Liver (tissue), 8 donors: ENCODE measurements at regions not wholly inside any gene's neighbourhood (a gene's known extent, or its start where the extent isn't known, plus 50 kb on each side); places are given as distances from the start of the nearest gene placed in this dataset.

Source experiments
- DNase-seq: peaks from one replicate; pipeline ENCODE4 v3.0.0-alpha.2; 2017; ENCODE audit warnings: low spot score
- H3K27ac ChIP-seq, 2 donors: one replicate each; pipeline ENCODE4 v1.7.0; 2013; ENCODE audit warnings: inconsistent platforms in 2 of 2, low read length in 2 of 2, control low read depth in 1 of 2, low read depth in 1 of 2, mild to moderate bottlenecking in 1 of 2
- H3K27me3 ChIP-seq, 4 donors: one replicate each; pipeline versions ENCODE4 v1.6.1 to v1.7.0; 2013; ENCODE audit warnings: low read length in 3 of 4, inconsistent platforms in 1 of 4, mild to moderate bottlenecking in 1 of 4, moderate library complexity in 1 of 4; ENCODE audit not compliant: control insufficient read depth in 4 of 4, insufficient read depth in 4 of 4
- H3K36me3 ChIP-seq, 4 donors: one replicate each; pipeline versions ENCODE4 v1.6.1 to v1.7.0; 2013; ENCODE audit warnings: low read length in 3 of 4, mild to moderate bottlenecking in 3 of 4, low read depth in 1 of 4, moderate library complexity in 1 of 4; ENCODE audit not compliant: control insufficient read depth in 4 of 4, insufficient read depth in 3 of 4
- H3K4me1 ChIP-seq, 4 donors: one replicate each; pipeline versions ENCODE4 v1.6.1 to v1.7.0; 2013; ENCODE audit warnings: low read length in 3 of 4, mild to moderate bottlenecking in 3 of 4, moderate library complexity in 1 of 4; ENCODE audit not compliant: control insufficient read depth in 4 of 4, insufficient read depth in 4 of 4
- H3K4me3 ChIP-seq, 3 donors: one replicate each; pipeline versions ENCODE4 v1.6.1 to v1.7.0; 2013; ENCODE audit warnings: low read length in 3 of 3, control low read depth in 1 of 3, low read depth in 1 of 3, mild to moderate bottlenecking in 1 of 3
- H3K9ac ChIP-seq, 2 donors: one replicate each; pipeline ENCODE4 v1.7.0; 2013; ENCODE audit warnings: low read length in 2 of 2, mild to moderate bottlenecking in 2 of 2, moderate library complexity in 2 of 2, control low read depth in 1 of 2, low read depth in 1 of 2
- H3K9me3 ChIP-seq, 4 donors: one replicate each; pipeline versions ENCODE4 v1.6.1 to v1.7.0; 2013; ENCODE audit warnings: low read length in 3 of 4; ENCODE audit not compliant: control insufficient read depth in 4 of 4
- ATF3 ChIP-seq: IDR thresholded peaks from 2 replicates; pipeline ENCODE4 v1.6.1; 2016; ENCODE audit warnings: antibody characterized with exemption
- CTCF ChIP-seq: fragments of 150-350 bp; IDR thresholded peaks from 2 replicates; pipeline ENCODE4 v1.5.1; 2017; ENCODE audit warnings: improper control_type of control experiment, low read depth, low read length; ENCODE audit not compliant: missing input control
- EGR1 ChIP-seq, 2 donors: IDR thresholded peaks; 2 replicates each; pipeline ENCODE4 v1.6.1; 2016 to 2018; ENCODE audit warnings: antibody characterized with exemption in 2 of 2, low read depth in 2 of 2
- FOXA1 ChIP-seq: IDR thresholded peaks from 2 replicates; pipeline ENCODE4 v1.6.1; 2016; ENCODE audit warnings: antibody characterized with exemption
- FOXA2 ChIP-seq: IDR thresholded peaks from 2 replicates; pipeline ENCODE4 v1.6.1; 2016; ENCODE audit warnings: antibody characterized with exemption
- GABPA ChIP-seq, 2 donors: IDR thresholded peaks in 1 of 2; conservative IDR thresholded peaks in 1 of 2; 2 replicates each; pipeline ENCODE4 v1.6.1; 2016; ENCODE audit warnings: antibody characterized with exemption in 2 of 2, mild to moderate bottlenecking in 1 of 2, moderate library complexity in 1 of 2
- HNF4A ChIP-seq, 2 donors: conservative IDR thresholded peaks; 2 replicates each; pipeline ENCODE4 v1.6.1; 2016; ENCODE audit warnings: antibody characterized with exemption in 2 of 2, mild to moderate bottlenecking in 2 of 2
- HNF4G ChIP-seq: IDR thresholded peaks from 2 replicates; pipeline ENCODE4 v1.6.1; 2016; ENCODE audit warnings: antibody characterized with exemption
- JUND ChIP-seq, 2 donors: IDR thresholded peaks; 2 replicates each; pipeline ENCODE4 v1.6.1; 2016; ENCODE audit warnings: antibody characterized with exemption in 2 of 2
- MAX ChIP-seq: IDR thresholded peaks from 2 replicates; pipeline ENCODE4 v1.6.1; 2016; ENCODE audit warnings: antibody characterized with exemption
- NR2F2 ChIP-seq: IDR thresholded peaks from 2 replicates; pipeline ENCODE4 v1.6.1; 2016; ENCODE audit warnings: antibody characterized with exemption
- RAD21 ChIP-seq, 2 donors: IDR thresholded peaks; 2 replicates each; pipeline ENCODE4 v1.6.1; 2016; ENCODE audit warnings: antibody characterized with exemption in 2 of 2, mild to moderate bottlenecking in 2 of 2
- REST ChIP-seq: IDR thresholded peaks from 2 replicates; pipeline ENCODE4 v1.6.1; 2016; ENCODE audit warnings: antibody characterized with exemption, mild to moderate bottlenecking
- RXRA ChIP-seq, 2 donors: IDR thresholded peaks; 2 replicates each; pipeline ENCODE4 v1.6.1; 2017 to 2018; ENCODE audit warnings: antibody characterized with exemption in 2 of 2, mild to moderate bottlenecking in 1 of 2
- SP1 ChIP-seq: IDR thresholded peaks from 2 replicates; pipeline ENCODE4 v1.6.1; 2018; ENCODE audit warnings: antibody characterized with exemption, mild to moderate bottlenecking
- TAF1 ChIP-seq: conservative IDR thresholded peaks from 2 replicates; pipeline ENCODE4 v1.6.1; 2016; ENCODE audit warnings: antibody characterized with exemption, mild to moderate bottlenecking
- YY1 ChIP-seq: IDR thresholded peaks from 2 replicates; pipeline ENCODE4 v1.6.1; 2016; ENCODE audit warnings: antibody characterized with exemption, mild to moderate bottlenecking
- ZBTB33 ChIP-seq: IDR thresholded peaks from 2 replicates; pipeline ENCODE4 v1.6.1; 2016; ENCODE audit warnings: antibody characterized with exemption
- WGBS: extraction: QIAGEN DNeasy Blood & Tissue Kit; methylation state at CpG from one replicate; pipeline ENCODE4 v1.1.7; 2013; 5-methylcytosine and 5-hydroxymethylcytosine counted together
- donor health status: healthy.
- donor health status: healthy.
- donor health status: healthy.
- donor health status: healthy.
- donor health status: healthy.

GRCh38 chr4:28834120-28834519 lies 1886.0 kb upstream of the PCDH7 start:
- H3K27me3 ChIP-seq, result no peaks in the 10 kb centered on the region
- H3K9me3 ChIP-seq, result no peaks in the 10 kb centered on the region
- H3K4me3 ChIP-seq, result no peak overlapping the region
- H3K36me3 ChIP-seq, result no peaks in the 10 kb centered on the region
- H3K27ac ChIP-seq, result no peak overlapping the region
- TF ChIP-seq CTCF (no peak), FOXA1 (no peak), JUND (IDR thresholded peaks at IDR 0.05) (no peak), YY1 (no peak), GABPA (IDR thresholded peaks at IDR 0.05 in 1 of 2, conservative IDR thresholded peaks at IDR 0.05 in 1 of 2) (no peak), TAF1 (no peak), EGR1 (IDR thresholded peaks at IDR 0.05; ENCODE audit: low read depth in 2 of 2) (no peak), REST (no peak), RXRA (IDR thresholded peaks at IDR 0.05) (no peak), RAD21 (IDR thresholded peaks at IDR 0.05) (no peak), HNF4A (conservative IDR thresholded peaks at IDR 0.05) (no peak), ZBTB33 (no peak), NR2F2 (no peak), SP1 (no peak), FOXA2 (no peak), ATF3 (no peak), MAX (no peak), HNF4G (no peak)
- no peak overlapping the region for H3K9ac ChIP-seq
- WGBS, result 54% methylated on average over 3 of the region's 3 CpGs
- H3K4me1 ChIP-seq, result no peaks in the 10 kb centered on the region
- no peak for DNase-seq

- Histone ChIP-seq H3K27ac (no peak overlapping the region), H3K27me3 (no peaks in the 10 kb centered on the region), H3K9me3 (no peaks in the 10 kb centered on the region), H3K4me3 (no peak overlapping the region), H3K36me3 (no peaks in the 10 kb centered on the region), H3K9ac (no peak overlapping the region), H3K4me1 (no peaks in the 10 kb centered on the region)
- no peak for DNase-seq
- TF ChIP-seq FOXA1 (no peak), SP1 (no peak), RAD21 (IDR thresholded peaks at IDR 0.05) (no peak), HNF4G (no peak), RXRA (IDR thresholded peaks at IDR 0.05) (no peak), GABPA (IDR thresholded peaks at IDR 0.05 in 1 of 2, conservative IDR thresholded peaks at IDR 0.05 in 1 of 2) (no peak), EGR1 (IDR thresholded peaks at IDR 0.05; ENCODE audit: low read depth in 2 of 2) (no peak), MAX (no peak), CTCF (no peak), NR2F2 (no peak), REST (no peak), JUND (IDR thresholded peaks at IDR 0.05) (no peak), YY1 (no peak)
These were observed 1884.7 kb upstream of the PCDH7 start for GRCh38 chr4:28835501-28835900.
